Activated CD8-positive, alpha-beta T cell treated with anti-CD3 and anti-CD28 coated beads, Interleukin-2, amount 10 ng/mL, durations not matched to agents 7 days and 5 days (primary cell): ENCODE measurements at regions not wholly inside any gene's neighbourhood (a gene's known extent, or its start where the extent isn't known, plus 50 kb on each side); places are given as distances from the start of the nearest gene placed in this dataset.

Experiments
- ATAC-seq: fragments of 150-1000 bp; cut with Tn5 transposase; one replicate; pipeline ENCODE4 v1.10.0; 2021; ENCODE audit warnings: moderate library complexity
- CTCF ChIA-PET: fragments of 350-600 bp; sonication (Branson Sonifier 250); formaldehyde crosslinking; loops from one replicate; lab custom pipeline; 2021; ENCODE audit warnings: antibody characterized with exemption; lab: Charles Lee
- POLR2A ChIA-PET: fragments of 350-600 bp; sonication (Branson Sonifier 250); formaldehyde crosslinking; loops from one replicate; lab custom pipeline; 2021; ENCODE audit warnings: antibody characterized with exemption; lab: Charles Lee
- DNase-seq: peaks from one replicate; pipeline ENCODE4 v3.0.0-alpha.2; 2020
- H3K27ac Mint-ChIP-seq: one replicate; pipeline ENCODE4 v1.8.0; 2021; ENCODE audit warnings: mild to moderate bottlenecking, mixed read lengths
- H3K27me3 Mint-ChIP-seq: one replicate; pipeline ENCODE4 v1.8.0; 2021; ENCODE audit warnings: low read depth, mixed read lengths
- H3K36me3 Mint-ChIP-seq: one replicate; pipeline ENCODE4 v1.8.0; 2021; ENCODE audit warnings: low read depth, mixed read lengths
- H3K4me1 Mint-ChIP-seq: one replicate; pipeline ENCODE4 v1.8.0; 2021; ENCODE audit warnings: low read depth, mixed read lengths
- H3K4me3 Mint-ChIP-seq: one replicate; pipeline ENCODE4 v1.8.0; 2021; ENCODE audit warnings: mild to moderate bottlenecking, mixed read lengths
- H3K9me3 Mint-ChIP-seq: one replicate; pipeline ENCODE4 v1.8.0; 2022; ENCODE audit warnings: mixed read lengths; ENCODE audit not compliant: insufficient read depth

GRCh38 chr9:85289142-85289541 lies 452.6 kb downstream of the AGTPBP1 start:
- DNase-seq, result no peak
- no peak overlapping the region for H3K27ac Mint-ChIP-seq
- H3K4me1 Mint-ChIP-seq, result peaks cover 26% of the 10 kb centered on the region
- CTCF ChIA-PET, result interaction anchor here (1.1 kb wide), 1 partner anchor 136 kb away, joined by 4 read pairs; no protein-coding TSS in a partner anchor
- H3K27me3 Mint-ChIP-seq, result peaks cover 22% of the 10 kb centered on the region
- H3K9me3 Mint-ChIP-seq, result no peaks in the 10 kb centered on the region
- H3K36me3 Mint-ChIP-seq, result no peaks in the 10 kb centered on the region
- POLR2A ChIA-PET, result no interaction called here
- ATAC-seq, result no peak
- H3K4me3 Mint-ChIP-seq, result no peak overlapping the region

- DNase-seq, result no peak
- Mint-ChIP-seq H3K9me3 (no peaks in the 10 kb centered on the region), H3K4me1 (peaks cover under 1% of the 10 kb centered on the region), H3K27me3 (peaks cover 4% of the 10 kb centered on the region), H3K27ac (no peak overlapping the region), H3K4me3 (no peak overlapping the region), H3K36me3 (no peaks in the 10 kb centered on the region)
- ChIA-PET CTCF (no interaction called here), POLR2A (no interaction called here)
- no peak for ATAC-seq
Observed at GRCh38 chr9:85283421-85283820, 458.3 kb downstream of the AGTPBP1 start.

GRCh38 chr9:85278769-85279168 lies 463.0 kb downstream of the AGTPBP1 start:
- no peak overlapping the region for H3K27ac Mint-ChIP-seq
- DNase-seq (no peak), ATAC-seq (no peak)
- H3K4me1 Mint-ChIP-seq, result no peaks in the 10 kb centered on the region
- H3K9me3 Mint-ChIP-seq, result no peaks in the 10 kb centered on the region
- no peak overlapping the region for H3K4me3 Mint-ChIP-seq
- ChIA-PET POLR2A (no interaction called here), CTCF (no interaction called here)
- no peaks in the 10 kb centered on the region for H3K36me3 Mint-ChIP-seq
- H3K27me3 Mint-ChIP-seq, result peaks cover 3% of the 10 kb centered on the region

GRCh38 chr9:85276741-85277140 lies 465.0 kb downstream of the AGTPBP1 start:
- peaks cover 5% of the 10 kb centered on the region for H3K27me3 Mint-ChIP-seq
- no peak overlapping the region for H3K27ac Mint-ChIP-seq
- no peak for DNase-seq
- no peaks in the 10 kb centered on the region for H3K9me3 Mint-ChIP-seq
- H3K4me1 Mint-ChIP-seq, result no peaks in the 10 kb centered on the region
- CTCF ChIA-PET, result no interaction called here
- H3K36me3 Mint-ChIP-seq, result no peaks in the 10 kb centered on the region
- POLR2A ChIA-PET, result no interaction called here
- ATAC-seq, result no peak
- no peak overlapping the region for H3K4me3 Mint-ChIP-seq

GRCh38 chr9:85269811-85270210 lies 471.9 kb downstream of the AGTPBP1 start:
- Mint-ChIP-seq H3K27ac (no peak overlapping the region), H3K4me1 (no peaks in the 10 kb centered on the region), H3K9me3 (no peaks in the 10 kb centered on the region), H3K4me3 (no peak overlapping the region), H3K36me3 (no peaks in the 10 kb centered on the region), H3K27me3 (peaks cover 2% of the 10 kb centered on the region)
- no peak for DNase-seq
- CTCF ChIA-PET, result no interaction called here
- POLR2A ChIA-PET, result no interaction called here
- no peak for ATAC-seq

- Mint-ChIP-seq H3K4me3 (no peak overlapping the region), H3K27me3 (peaks cover 2% of the 10 kb centered on the region), H3K4me1 (no peaks in the 10 kb centered on the region), H3K27ac (no peak overlapping the region), H3K9me3 (no peaks in the 10 kb centered on the region), H3K36me3 (no peaks in the 10 kb centered on the region)
- DNase-seq, result no peak
- CTCF ChIA-PET, result no interaction called here
- POLR2A ChIA-PET, result no interaction called here
- no peak for ATAC-seq
Observed at GRCh38 chr9:85268131-85268530, 473.6 kb downstream of the AGTPBP1 start.

- Mint-ChIP-seq H3K4me1 (no peaks in the 10 kb centered on the region), H3K27ac (no peak overlapping the region), H3K36me3 (no peaks in the 10 kb centered on the region), H3K27me3 (no peaks in the 10 kb centered on the region), H3K4me3 (no peak overlapping the region), H3K9me3 (no peaks in the 10 kb centered on the region)
- no peak for DNase-seq
- ChIA-PET POLR2A (no interaction called here), CTCF (no interaction called here)
- no peak for ATAC-seq
Observed at GRCh38 chr9:85264695-85265094, 477.1 kb downstream of the AGTPBP1 start.

GRCh38 chr9:85263288-85263687 lies 478.5 kb downstream of the AGTPBP1 start:
- ATAC-seq, result no peak
- ChIA-PET POLR2A (no interaction called here), CTCF (interaction anchor here (0.6 kb wide), 1 partner anchor 27 kb away, joined by 3 read pairs; no protein-coding TSS in a partner anchor)
- H3K4me3 Mint-ChIP-seq, result no peak overlapping the region
- no peaks in the 10 kb centered on the region for H3K36me3 Mint-ChIP-seq
- no peak for DNase-seq
- no peaks in the 10 kb centered on the region for H3K4me1 Mint-ChIP-seq
- no peak overlapping the region for H3K27ac Mint-ChIP-seq
- H3K27me3 Mint-ChIP-seq, result peaks cover 3% of the 10 kb centered on the region
- H3K9me3 Mint-ChIP-seq, result no peaks in the 10 kb centered on the region

GRCh38 chr9:85262333-85262732 lies 479.4 kb downstream of the AGTPBP1 start:
- POLR2A ChIA-PET, result no interaction called here
- CTCF ChIA-PET, result no interaction called here
- H3K4me3 Mint-ChIP-seq, result no peak overlapping the region
- no peaks in the 10 kb centered on the region for H3K4me1 Mint-ChIP-seq
- ATAC-seq (no peak), DNase-seq (no peak)
- H3K9me3 Mint-ChIP-seq, result no peaks in the 10 kb centered on the region
- no peak overlapping the region for H3K27ac Mint-ChIP-seq
- H3K27me3 Mint-ChIP-seq, result peaks cover 3% of the 10 kb centered on the region
- no peaks in the 10 kb centered on the region for H3K36me3 Mint-ChIP-seq

- CTCF ChIA-PET, result no interaction called here
- no peak overlapping the region for H3K27ac Mint-ChIP-seq
- POLR2A ChIA-PET, result no interaction called here
Observed at GRCh38 chr9:85260275-85260845, 481.4 kb downstream of the AGTPBP1 start.

GRCh38 chr9:85258823-85259370 lies 482.9 kb downstream of the AGTPBP1 start:
- Mint-ChIP-seq H3K4me3 (no peak overlapping the region), H3K27me3 (peaks cover 3% of the 10 kb centered on the region), H3K9me3 (no peaks in the 10 kb centered on the region), H3K36me3 (no peaks in the 10 kb centered on the region), H3K4me1 (no peaks in the 10 kb centered on the region), H3K27ac (no peak overlapping the region)
- DNase-seq, result peak; percentile 23
- ChIA-PET POLR2A (no interaction called here), CTCF (interaction anchor here (1.2 kb wide), 2 partner anchors 561 to 860 kb away, joined by 3 to 4 read pairs; no protein-coding TSS in a partner anchor)
- no peak for ATAC-seq

More at GRCh38 chr9:85260275-85260845, 481.4 kb downstream of the AGTPBP1 start:
- DNase-seq (no peak), ATAC-seq (no peak)
- no peaks in the 10 kb centered on the region for H3K9me3 Mint-ChIP-seq
- H3K4me3 Mint-ChIP-seq, result no peak overlapping the region
- no peaks in the 10 kb centered on the region for H3K36me3 Mint-ChIP-seq
- no peaks in the 10 kb centered on the region for H3K4me1 Mint-ChIP-seq
- H3K27me3 Mint-ChIP-seq, result peaks cover 3% of the 10 kb centered on the region

GRCh38 chr9:85258236-85258635 lies 483.5 kb downstream of the AGTPBP1 start:
- ATAC-seq, result no peak
- no peaks in the 10 kb centered on the region for H3K36me3 Mint-ChIP-seq
- ChIA-PET POLR2A (no interaction called here), CTCF (interaction anchor here (1.2 kb wide), 2 partner anchors 561 to 860 kb away, joined by 3 to 4 read pairs; no protein-coding TSS in a partner anchor)
- H3K27me3 Mint-ChIP-seq, result peaks cover 3% of the 10 kb centered on the region
- H3K27ac Mint-ChIP-seq, result no peak overlapping the region
- no peaks in the 10 kb centered on the region for H3K9me3 Mint-ChIP-seq
- no peaks in the 10 kb centered on the region for H3K4me1 Mint-ChIP-seq
- DNase-seq, result no peak
- H3K4me3 Mint-ChIP-seq, result no peak overlapping the region

- CTCF ChIA-PET, result no interaction called here
- POLR2A ChIA-PET, result no interaction called here
- H3K9me3 Mint-ChIP-seq, result no peaks in the 10 kb centered on the region
Observed at GRCh38 chr9:85249313-85249621, 492.5 kb downstream of the AGTPBP1 start.

More at GRCh38 chr9:85249313-85249621, 492.5 kb downstream of the AGTPBP1 start:
- Mint-ChIP-seq H3K4me3 (no peak overlapping the region), H3K27me3 (no peaks in the 10 kb centered on the region), H3K27ac (no peak overlapping the region), H3K4me1 (no peaks in the 10 kb centered on the region), H3K36me3 (no peaks in the 10 kb centered on the region)
- no peak for ATAC-seq
- DNase-seq, result no peak
